SU-DHL-6 (cell line): ENCODE measurements at regions not wholly inside any gene's neighbourhood (a gene's known extent, or its start where the extent isn't known, plus 50 kb on each side); places are given as distances from the start of the nearest gene placed in this dataset.

Experiments used
- H2AFZ ChIP-seq: fragments of 200-600 bp; sonication (generic); 2 replicates; pipeline ENCODE4 v1.6.1; 2014; ENCODE audit warnings: low read depth, mild to moderate bottlenecking, moderate library complexity, mixed read lengths, antibody characterized with exemption, low read length; ENCODE audit not compliant: severe bottlenecking
- H3F3A ChIP-seq: fragments of 200-600 bp; shearing (Covaris generic); 2 replicates; pipeline ENCODE4 v1.6.0; 2016; ENCODE audit warnings: antibody characterized with exemption, mild to moderate bottlenecking; ENCODE audit not compliant: insufficient read depth
- H3K27ac ChIP-seq: fragments of 200-600 bp; sonication (generic); 2 replicates; pipeline ENCODE4 v1.5.1; 2016; ENCODE audit warnings: low read depth, mild to moderate bottlenecking, low read length, moderate library complexity, mixed read lengths
- H3K27me3 ChIP-seq: fragments of 200-600 bp; sonication (generic), shearing (Covaris generic); 2 replicates; pipeline ENCODE4 v1.6.0; 2014; ENCODE audit warnings: mild to moderate bottlenecking, low read length
- H3K36me3 ChIP-seq: fragments of 200-600 bp; sonication (generic); 2 replicates; pipeline ENCODE4 v1.6.1; 2014; ENCODE audit warnings: mild to moderate bottlenecking, low read length, mixed read lengths
- H3K4me2 ChIP-seq: fragments of 300-600, 200-600 bp; shearing (Covaris generic), sonication (generic); 2 replicates; pipeline ENCODE4 v1.6.0; 2014; ENCODE audit warnings: low read length, low read depth, mild to moderate bottlenecking; ENCODE audit not compliant: poor library complexity, severe bottlenecking
- H3K4me3 ChIP-seq: fragments of 200-600 bp; sonication (generic); 2 replicates; pipeline ENCODE4 v1.5.1; 2014; ENCODE audit warnings: antibody characterized with exemption, low read length, mild to moderate bottlenecking, mixed read lengths; ENCODE audit not compliant: insufficient read depth, poor library complexity, severe bottlenecking
- H3K79me2 ChIP-seq: fragments of 200-600 bp; sonication (generic); 2 replicates; pipeline ENCODE4 v1.6.1; 2014; ENCODE audit warnings: mild to moderate bottlenecking, low read length, moderate library complexity; ENCODE audit not compliant: insufficient read depth
- H3K9ac ChIP-seq: fragments of 200-600 bp; sonication (generic); 2 replicates; pipeline ENCODE4 v1.7.0; 2014; ENCODE audit warnings: mild to moderate bottlenecking, low read length
- H3K9me2 ChIP-seq: fragments of 200-600 bp; sonication (generic); replicated peaks from 2 replicates; pipeline ENCODE4 v1.6.1; 2014; ENCODE audit warnings: low read length; ENCODE audit not compliant: insufficient read depth
- H3K9me3 ChIP-seq: fragments of 200-600 bp; sonication (generic); 2 replicates; pipeline ENCODE4 v1.6.1; 2014; ENCODE audit warnings: low read length, mixed read lengths; ENCODE audit not compliant: insufficient read depth
- H4K20me1 ChIP-seq: fragments of 200-600 bp; sonication (generic); 2 replicates; pipeline ENCODE4 v1.6.1; 2014; ENCODE audit warnings: low read depth, mild to moderate bottlenecking, antibody characterized with exemption, low read length, moderate library complexity, mixed read lengths
- CTCF ChIP-seq: fragments of 200-600 bp; sonication (generic); IDR thresholded peaks from one replicate; pipeline ENCODE4 v1.5.1; 2017; ENCODE audit warnings: antibody characterized with exemption, mild to moderate bottlenecking, low read length, moderate library complexity; ENCODE audit not compliant: insufficient read depth, poor library complexity, severe bottlenecking
- EZH2phosphoT487 ChIP-seq: fragments of 200-600 bp; sonication (generic), shearing (Covaris generic); conservative IDR thresholded peaks from 2 replicates; pipeline ENCODE4 v1.6.1; 2018; ENCODE audit warnings: mild to moderate bottlenecking, antibody characterized with exemption, low read length, moderate library complexity, mixed read lengths

- Histone ChIP-seq H3K27me3 (no peaks in the 10 kb centered on the region), H3K9me3 (no peaks in the 10 kb centered on the region), H3K9me2 (no peaks in the 10 kb centered on the region), H3K79me2 (no peaks in the 10 kb centered on the region), H3F3A (no peaks in the 10 kb centered on the region), H3K4me3 (no peak overlapping the region), H3K36me3 (no peaks in the 10 kb centered on the region), H3K4me2 (no peak overlapping the region), H4K20me1 (no peaks in the 10 kb centered on the region), H3K27ac (no peak overlapping the region), H3K9ac (no peak overlapping the region), H2AFZ (no peak overlapping the region)
- TF ChIP-seq CTCF (no peak), EZH2phosphoT487 (no peak)
Observed at GRCh38 chr10:128958834-128959690, 508.0 kb upstream of the MGMT start.

- no peaks in the 10 kb centered on the region for H3K36me3 ChIP-seq
- no peaks in the 10 kb centered on the region for H3K27me3 ChIP-seq
- H3K4me2 ChIP-seq = no peak overlapping the region
- no peaks in the 10 kb centered on the region for H3K9me3 ChIP-seq
- H3K9me2 ChIP-seq = no peaks in the 10 kb centered on the region
- H3F3A ChIP-seq = no peaks in the 10 kb centered on the region
- H3K9ac ChIP-seq = no peak overlapping the region
- no peak overlapping the region for H3K4me3 ChIP-seq
- H3K27ac ChIP-seq = no peak overlapping the region
- H4K20me1 ChIP-seq = no peaks in the 10 kb centered on the region
- TF ChIP-seq EZH2phosphoT487 = no peak
- TF ChIP-seq CTCF = no peak
- no peak overlapping the region for H2AFZ ChIP-seq
- H3K79me2 ChIP-seq = no peaks in the 10 kb centered on the region
Observed at GRCh38 chr10:128959746-128960145, 507.3 kb upstream of the MGMT start.

GRCh38 chr10:128960517-128960916, 506.5 kb upstream of the MGMT start:
- TF ChIP-seq EZH2phosphoT487 (no peak), CTCF (no peak)
- Histone ChIP-seq H3K4me3 (no peak overlapping the region), H2AFZ (no peak overlapping the region), H3K79me2 (no peaks in the 10 kb centered on the region), H3K9me3 (no peaks in the 10 kb centered on the region), H3K27me3 (no peaks in the 10 kb centered on the region), H4K20me1 (no peaks in the 10 kb centered on the region), H3F3A (no peaks in the 10 kb centered on the region), H3K36me3 (no peaks in the 10 kb centered on the region), H3K27ac (no peak overlapping the region), H3K4me2 (no peak overlapping the region), H3K9me2 (no peaks in the 10 kb centered on the region), H3K9ac (no peak overlapping the region)
